Esophagus squamous epithelium (tissue), 5 donors: ENCODE measurements at regions not wholly inside any gene's neighbourhood (a gene's known extent, or its start where the extent isn't known, plus 50 kb on each side); places are given as distances from the start of the nearest gene placed in this dataset.
A peak's percentile ranks its signal among the peaks of the same experiment; 100 is the strongest.

Experiments
- DNase-seq: peaks from one replicate; lab custom pipeline; 2025; lab: John Stamatoyannopoulos, UW
- H3K27ac ChIP-seq, 4 donors: fragments of 200-600 bp; sonication (generic); one replicate each; pipeline ENCODE4 v1.5.1; 2016 to 2019; ENCODE audit warnings: mild to moderate bottlenecking in 1 of 4
- H3K27me3 ChIP-seq, 4 donors: fragments of 200-600 bp; sonication (generic); 1 replicate in 3 of 4; 2 replicates in 1 of 4; pipeline versions ENCODE4 v1.5.1 to v1.6.0; 2017 to 2021; ENCODE audit warnings: antibody characterized with exemption in 1 of 4
- H3K36me3 ChIP-seq, 3 donors: fragments of 200-600 bp; sonication (generic); one replicate each; pipeline ENCODE4 v1.5.1; 2016 to 2019
- H3K4me1 ChIP-seq, 3 donors: fragments of 200-600 bp; sonication (generic); one replicate each; pipeline ENCODE4 v1.5.1; 2017 to 2019
- H3K4me3 ChIP-seq, 4 donors: fragments of 200-600 bp; sonication (generic); 1 replicate in 3 of 4; 2 replicates in 1 of 4; pipeline ENCODE4 v1.5.1; 2016 to 2019; ENCODE audit warnings: mild to moderate bottlenecking in 2 of 4, moderate library complexity in 1 of 4
- H3K9me3 ChIP-seq, 3 donors: fragments of 200-600 bp; sonication (generic); one replicate each; pipeline ENCODE4 v1.5.1; 2016 to 2019
- CTCF ChIP-seq, 6 experiments: fragments of 450-650 bp in 4 of 6; fragments of 200-600 bp in 2 of 6; sonication (generic) in 2 of 6; IDR thresholded peaks; one replicate each; pipeline ENCODE4 v1.5.1; 2016 to 2019; ENCODE audit warnings: antibody characterized with exemption in 6 of 6, mild to moderate bottlenecking in 4 of 6, moderate library complexity in 4 of 6
- POLR2A ChIP-seq, 4 donors: fragments of 450-650 bp; IDR thresholded peaks; one replicate each; pipeline ENCODE4 v1.6.1; 2017; ENCODE audit warnings: antibody characterized with exemption in 4 of 4, mild to moderate bottlenecking in 4 of 4, moderate library complexity in 3 of 4
- WGBS, 2 donors: methylation state at CpG; one replicate each; pipeline ENCODE4 v1.1.5; 2018; 5-methylcytosine and 5-hydroxymethylcytosine counted together
- intact Hi-C: fragments of 100-400 bp; cut with DNase I; formaldehyde crosslinking; loops from one replicate; pipeline ENCODE4 v1.15.0; 2022
- donor health status: DM: yes; HTN: yes; CAD: no.

GRCh38 chr6:26241033-26241895, 123.7 kb upstream of the BTN3A2 start:
- Histone ChIP-seq H3K36me3 (no peaks in the 10 kb centered on the region), H3K9me3 (no peaks in the 10 kb centered on the region), H3K4me1 (peaks cover 5 to 31% (median 10%) of the 10 kb centered on the region in 3 donors), H3K4me3 (peak overlapping the region; percentile 36 to 76 (median 64)), H3K27me3 (peaks cover 0 to 74% (median 2%) of the 10 kb centered on the region in 4 donors), H3K27ac (peak overlapping the region; percentile 89 to 96 (median 94))
- intact Hi-C loops = no loop called here
- no peak for DNase-seq
- TF ChIP-seq POLR2A (IDR thresholded peaks at IDR 0.05) (no peak), CTCF (IDR thresholded peaks at IDR 0.05) (no peak)
- whole genome bisulfite sequencing, 2 donors = 45 to 47% methylated on average over 29 to 31 of the region's 38 CpGs

- Histone ChIP-seq H3K9me3 (no peaks in the 10 kb centered on the region), H3K4me1 (peaks cover 5 to 31% (median 10%) of the 10 kb centered on the region in 3 donors), H3K4me3 (no peak overlapping the region), H3K27ac (peak overlapping the region in 3 of 4 donors; percentile 22 to 71 (median 57)), H3K36me3 (no peaks in the 10 kb centered on the region), H3K27me3 (peaks cover 0 to 65% (median 2%) of the 10 kb centered on the region in 4 donors)
- DNase-seq = no peak
- WGBS, 2 donors = 40 to 49% methylated on average over 2 of the region's 2 CpGs
- intact Hi-C loops = no loop called here
- no peak for TF ChIP-seq CTCF (IDR thresholded peaks at IDR 0.05)
- TF ChIP-seq POLR2A (IDR thresholded peaks at IDR 0.05) = no peak
Observed at GRCh38 chr6:26243132-26243531, 121.9 kb upstream of the BTN3A2 start.

- peak overlapping the region in 3 of 4 donors; percentile 22 to 71 (median 57) for H3K27ac ChIP-seq
- peaks cover 0 to 65% (median 2%) of the 10 kb centered on the region in 4 donors for H3K27me3 ChIP-seq
- peaks cover 5 to 34% (median 10%) of the 10 kb centered on the region in 3 donors for H3K4me1 ChIP-seq
- DNase-seq = no peak
- no peak overlapping the region for H3K4me3 ChIP-seq
- 77 to 96% methylated on average over 2 of the region's 2 CpGs for WGBS, 2 donors
- no peaks in the 10 kb centered on the region for H3K9me3 ChIP-seq
- intact Hi-C loops = no loop called here
- TF ChIP-seq POLR2A (IDR thresholded peaks at IDR 0.05) = no peak
- TF ChIP-seq CTCF (IDR thresholded peaks at IDR 0.05) = no peak
- no peaks in the 10 kb centered on the region for H3K36me3 ChIP-seq
Observed at GRCh38 chr6:26243752-26244151, 121.2 kb upstream of the BTN3A2 start.

- 86 to 87% methylated on average over 7 of the region's 7 CpGs for WGBS, 2 donors
- H3K4me3 ChIP-seq = no peak overlapping the region
- peaks cover 2 to 44% (median 3%) of the 10 kb centered on the region in 3 donors for H3K4me1 ChIP-seq
- intact Hi-C loops = no loop called here
- no peaks in the 10 kb centered on the region for H3K36me3 ChIP-seq
- DNase-seq = no peak
- no peak for TF ChIP-seq CTCF (IDR thresholded peaks at IDR 0.05)
- TF ChIP-seq POLR2A (IDR thresholded peaks at IDR 0.05) = no peak
- H3K27ac ChIP-seq = no peak overlapping the region
- H3K9me3 ChIP-seq = no peaks in the 10 kb centered on the region
- H3K27me3 ChIP-seq = peaks cover 0 to 69% (median 1%) of the 10 kb centered on the region in 4 donors
Observed at GRCh38 chr6:26246058-26246457, 118.9 kb upstream of the BTN3A2 start.

- H3K27me3 ChIP-seq = peaks cover 0 to 69% (median 0%) of the 10 kb centered on the region in 4 donors
- peaks cover 0 to 41% (median 0%) of the 10 kb centered on the region in 3 donors for H3K4me1 ChIP-seq
- DNase-seq = no peak
- no peak overlapping the region for H3K4me3 ChIP-seq
- 95% methylated on average over 23 to 27 of the region's 28 CpGs for WGBS, 2 donors
- intact Hi-C loops = no loop called here
- no peaks in the 10 kb centered on the region for H3K9me3 ChIP-seq
- H3K36me3 ChIP-seq = no peaks in the 10 kb centered on the region
- no peak overlapping the region for H3K27ac ChIP-seq
- TF ChIP-seq POLR2A (IDR thresholded peaks at IDR 0.05) (no peak), CTCF (IDR thresholded peaks at IDR 0.05) (no peak)
Observed at GRCh38 chr6:26246553-26246952, 118.4 kb upstream of the BTN3A2 start.
